GM12892 (cell line): ENCODE measurements at regions not wholly inside any gene's neighbourhood (a gene's known extent, or its start where the extent isn't known, plus 50 kb on each side); places are given as distances from the start of the nearest gene placed in this dataset.

Experiments used
- POLR2A ChIP-seq: IDR thresholded peaks from 2 replicates; pipeline ENCODE4 v1.6.1; 2011; ENCODE audit warnings: low read depth, low read length, control low read depth
- POLR2AphosphoS5 ChIP-seq: IDR thresholded peaks from 2 replicates; pipeline ENCODE4 v1.6.1; 2011; ENCODE audit warnings: low read depth, low read length, control low read depth
- TAF1 ChIP-seq: IDR thresholded peaks from 2 replicates; pipeline ENCODE4 v1.6.1; 2011; ENCODE audit warnings: low read depth, mild to moderate bottlenecking, control low read depth, low read length, borderline replicate concordance

GRCh38 chr7:52708846-52709245, 326.6 kb upstream of the POM121L12 start:
- TF ChIP-seq POLR2AphosphoS5 (no peak), POLR2A (no peak), TAF1 (no peak)
